IPS-15b (cell line): ENCODE measurements at regions not wholly inside any gene's neighbourhood (a gene's known extent, or its start where the extent isn't known, plus 50 kb on each side); places are given as distances from the start of the nearest gene placed in this dataset.

Source experiments
- H3K27me3 ChIP-seq: one replicate; pipeline ENCODE4 v1.6.1; 2013; ENCODE audit warnings: low read length; ENCODE audit not compliant: control insufficient read depth, insufficient read depth
- H3K36me3 ChIP-seq: one replicate; pipeline ENCODE4 v1.6.1; 2013; ENCODE audit warnings: low read length; ENCODE audit not compliant: control insufficient read depth, insufficient read depth
- H3K4me1 ChIP-seq: one replicate; pipeline ENCODE4 v1.6.1; 2013; ENCODE audit warnings: mild to moderate bottlenecking, low read length; ENCODE audit not compliant: control insufficient read depth, insufficient read depth
- H3K4me3 ChIP-seq: one replicate; pipeline ENCODE4 v1.5.1; 2013; ENCODE audit warnings: low read depth, low read length
- H3K9ac ChIP-seq: one replicate; pipeline ENCODE4 v1.6.1; 2013; ENCODE audit warnings: low read depth, mild to moderate bottlenecking, low read length
- H3K9me3 ChIP-seq: one replicate; pipeline ENCODE4 v1.6.1; 2013; ENCODE audit warnings: mild to moderate bottlenecking, low read length; ENCODE audit not compliant: control insufficient read depth, insufficient read depth

- H3K4me3 ChIP-seq = no peak overlapping the region
- no peaks in the 10 kb centered on the region for H3K27me3 ChIP-seq
- H3K4me1 ChIP-seq = no peaks in the 10 kb centered on the region
- no peaks in the 10 kb centered on the region for H3K9me3 ChIP-seq
- no peak overlapping the region for H3K9ac ChIP-seq
- no peaks in the 10 kb centered on the region for H3K36me3 ChIP-seq
These were observed 580.5 kb downstream of the REEP3 start for GRCh38 chr10:64101606-64102263.

GRCh38 chr10:64102264-64102633 is 581.0 kb downstream of the REEP3 start:
- H3K4me3 ChIP-seq = no peak overlapping the region
- no peaks in the 10 kb centered on the region for H3K27me3 ChIP-seq
- H3K9ac ChIP-seq = no peak overlapping the region
- no peaks in the 10 kb centered on the region for H3K36me3 ChIP-seq
- H3K9me3 ChIP-seq = no peaks in the 10 kb centered on the region
- no peaks in the 10 kb centered on the region for H3K4me1 ChIP-seq

- Histone ChIP-seq H3K4me3 (no peak overlapping the region), H3K9ac (no peak overlapping the region), H3K4me1 (no peaks in the 10 kb centered on the region), H3K36me3 (no peaks in the 10 kb centered on the region), H3K27me3 (no peaks in the 10 kb centered on the region), H3K9me3 (no peaks in the 10 kb centered on the region)
These were observed 581.7 kb downstream of the REEP3 start for GRCh38 chr10:64102916-64103315.

- Histone ChIP-seq H3K4me3 (no peak overlapping the region), H3K9me3 (no peaks in the 10 kb centered on the region), H3K4me1 (no peaks in the 10 kb centered on the region), H3K36me3 (no peaks in the 10 kb centered on the region), H3K9ac (no peak overlapping the region), H3K27me3 (no peaks in the 10 kb centered on the region)
These were observed 582.7 kb downstream of the REEP3 start for GRCh38 chr10:64103750-64104470.

DNA sequence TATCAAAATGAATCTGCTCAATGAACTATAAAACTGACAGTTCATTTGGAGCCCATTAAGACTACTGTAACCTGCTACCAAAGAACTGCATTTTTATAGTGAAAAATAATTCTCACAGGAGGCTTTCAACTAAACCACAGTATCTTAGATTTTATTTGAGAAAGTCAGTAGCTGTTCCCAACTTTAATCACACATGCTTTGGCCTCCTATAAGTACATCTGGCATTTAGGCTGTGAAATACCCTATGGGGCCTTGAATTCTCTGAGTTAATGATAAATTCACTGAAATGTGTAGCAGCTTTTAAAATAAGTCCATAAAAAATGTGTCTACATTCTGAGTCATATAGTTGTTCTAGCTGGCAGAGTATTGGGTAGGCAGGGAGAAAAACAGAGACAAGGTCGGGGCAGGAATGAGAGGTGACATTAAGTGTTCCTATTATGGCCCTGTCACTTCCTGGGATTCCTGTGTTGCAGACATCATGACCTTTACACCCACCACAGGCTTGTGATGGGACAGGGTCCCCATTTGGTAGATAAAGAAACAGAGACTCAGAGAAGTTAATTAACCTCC is 588.8 kb downstream of the REEP3 start:
- Histone ChIP-seq H3K27me3 (no peaks in the 10 kb centered on the region), H3K4me1 (no peaks in the 10 kb centered on the region), H3K4me3 (no peak overlapping the region), H3K9ac (no peak overlapping the region), H3K36me3 (no peaks in the 10 kb centered on the region), H3K9me3 (no peaks in the 10 kb centered on the region)

DNA sequence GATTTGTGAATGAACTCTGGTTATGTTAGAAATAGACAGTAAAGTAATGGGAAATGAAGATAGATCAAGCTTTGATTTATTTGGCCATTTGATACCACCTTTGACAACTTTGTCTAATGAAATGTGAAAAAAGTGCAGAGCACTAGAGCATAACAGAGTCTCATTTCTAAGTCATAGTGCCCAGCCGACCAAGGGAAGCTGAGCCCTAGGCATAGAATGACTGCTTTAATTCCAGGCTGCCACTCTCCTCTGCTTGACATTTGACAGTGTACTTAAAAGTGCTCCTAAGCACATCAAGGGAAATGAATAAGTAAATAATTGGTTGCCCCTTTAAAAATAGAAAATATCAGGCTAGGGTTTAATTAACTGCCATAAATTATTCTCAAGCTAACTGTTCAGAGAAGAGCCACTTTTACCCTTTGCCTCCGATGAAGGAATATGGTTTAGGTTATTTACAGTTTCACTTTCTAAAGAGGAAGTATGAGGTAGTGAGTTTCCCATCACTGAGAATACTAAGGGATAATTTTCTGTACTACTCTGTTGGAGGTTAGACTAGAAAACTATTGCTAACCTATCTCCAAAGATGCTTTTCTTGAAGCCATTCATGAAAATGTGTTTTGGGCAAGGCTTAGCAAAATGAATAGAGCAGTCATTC is 591.6 kb downstream of the REEP3 start:
- Histone ChIP-seq H3K27me3 (no peaks in the 10 kb centered on the region), H3K9ac (no peak overlapping the region), H3K4me3 (no peak overlapping the region), H3K36me3 (no peaks in the 10 kb centered on the region), H3K9me3 (no peaks in the 10 kb centered on the region), H3K4me1 (no peaks in the 10 kb centered on the region)

- Histone ChIP-seq H3K9me3 (no peaks in the 10 kb centered on the region), H3K27me3 (no peaks in the 10 kb centered on the region), H3K36me3 (no peaks in the 10 kb centered on the region), H3K4me1 (no peaks in the 10 kb centered on the region), H3K9ac (no peak overlapping the region), H3K4me3 (no peak overlapping the region)
These were observed 592.2 kb downstream of the REEP3 start for GRCh38 chr10:64113375-64113774.

DNA sequence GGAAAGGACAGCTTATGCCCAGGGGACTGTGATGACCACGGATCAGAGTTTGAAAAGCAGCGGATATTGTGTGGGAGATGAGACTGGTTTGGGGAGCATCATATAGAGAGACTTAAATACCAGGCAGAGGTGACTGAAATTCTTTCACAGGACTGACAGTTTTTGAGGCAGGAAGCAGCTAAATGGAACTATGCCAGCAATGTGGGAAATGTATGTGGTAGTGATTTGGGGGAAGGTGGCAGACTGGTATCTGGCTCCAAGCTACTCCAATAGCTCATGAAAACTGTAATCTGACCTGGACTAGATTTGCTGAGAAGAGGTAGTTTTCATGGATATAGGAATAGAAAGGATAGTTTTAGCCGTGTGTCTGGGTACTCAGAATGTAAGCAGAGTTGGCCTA is 592.6 kb downstream of the REEP3 start:
- Histone ChIP-seq H3K4me3 (no peak overlapping the region), H3K4me1 (no peaks in the 10 kb centered on the region), H3K36me3 (no peaks in the 10 kb centered on the region), H3K9me3 (no peaks in the 10 kb centered on the region), H3K27me3 (no peaks in the 10 kb centered on the region), H3K9ac (no peak overlapping the region)

- no peaks in the 10 kb centered on the region for H3K27me3 ChIP-seq
These were observed 594.3 kb downstream of the REEP3 start for GRCh38 chr10:64115471-64115870.

GRCh38 chr10:64115908-64116643 is 594.9 kb downstream of the REEP3 start:
- no peak overlapping the region for H3K4me3 ChIP-seq
- H3K9me3 ChIP-seq = no peaks in the 10 kb centered on the region
- no peak overlapping the region for H3K9ac ChIP-seq
- H3K27me3 ChIP-seq = no peaks in the 10 kb centered on the region
- H3K4me1 ChIP-seq = no peaks in the 10 kb centered on the region
- no peaks in the 10 kb centered on the region for H3K36me3 ChIP-seq

More at GRCh38 chr10:64115471-64115870, 594.3 kb downstream of the REEP3 start:
- Histone ChIP-seq H3K36me3 (no peaks in the 10 kb centered on the region), H3K4me1 (no peaks in the 10 kb centered on the region), H3K9ac (no peak overlapping the region), H3K9me3 (no peaks in the 10 kb centered on the region), H3K4me3 (no peak overlapping the region)

DNA sequence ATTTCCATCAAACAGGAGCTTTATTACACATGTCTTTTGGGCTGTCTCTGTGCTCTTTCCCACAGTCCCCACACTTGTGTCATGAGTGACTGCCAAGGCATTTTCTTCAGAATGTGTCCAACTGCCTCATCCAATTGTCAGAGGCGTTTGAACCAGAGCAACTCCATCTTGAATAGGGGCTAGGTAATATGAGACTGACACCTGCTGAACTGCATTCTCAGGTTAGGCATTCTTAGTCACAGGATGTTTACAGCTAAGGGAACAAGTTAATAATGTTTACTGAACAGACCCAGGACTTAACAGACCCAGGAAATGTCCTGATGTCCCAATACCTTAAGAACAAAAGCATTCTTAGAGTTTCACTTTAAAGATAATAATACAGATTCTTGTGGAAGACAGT is 595.5 kb downstream of the REEP3 start:
- Histone ChIP-seq H3K36me3 (no peaks in the 10 kb centered on the region), H3K9me3 (no peaks in the 10 kb centered on the region), H3K27me3 (no peaks in the 10 kb centered on the region), H3K4me1 (no peaks in the 10 kb centered on the region), H3K9ac (no peak overlapping the region), H3K4me3 (no peak overlapping the region)
